SU-DHL-6 (cell line): ENCODE measurements at regions not wholly inside any gene's neighbourhood (a gene's known extent, or its start where the extent isn't known, plus 50 kb on each side); places are given as distances from the start of the nearest gene placed in this dataset.
"Not testable (repeated sequence)": the region's sequence is repeated elsewhere in the genome, so short reads cannot be mapped to it uniquely, and the experiment has no call there.

Source experiments
- H2AFZ ChIP-seq: fragments of 200-600 bp; sonication (generic); 2 replicates; pipeline ENCODE4 v1.6.1; 2014; ENCODE audit warnings: low read depth, mild to moderate bottlenecking, moderate library complexity, mixed read lengths, antibody characterized with exemption, low read length; ENCODE audit not compliant: severe bottlenecking
- H3F3A ChIP-seq: fragments of 200-600 bp; shearing (Covaris generic); 2 replicates; pipeline ENCODE4 v1.6.0; 2016; ENCODE audit warnings: antibody characterized with exemption, mild to moderate bottlenecking; ENCODE audit not compliant: insufficient read depth
- H3K27ac ChIP-seq: fragments of 200-600 bp; sonication (generic); 2 replicates; pipeline ENCODE4 v1.5.1; 2016; ENCODE audit warnings: low read depth, mild to moderate bottlenecking, low read length, moderate library complexity, mixed read lengths
- H3K27me3 ChIP-seq: fragments of 200-600 bp; sonication (generic), shearing (Covaris generic); 2 replicates; pipeline ENCODE4 v1.6.0; 2014; ENCODE audit warnings: mild to moderate bottlenecking, low read length
- H3K36me3 ChIP-seq: fragments of 200-600 bp; sonication (generic); 2 replicates; pipeline ENCODE4 v1.6.1; 2014; ENCODE audit warnings: mild to moderate bottlenecking, low read length, mixed read lengths
- H3K4me2 ChIP-seq: fragments of 300-600, 200-600 bp; shearing (Covaris generic), sonication (generic); 2 replicates; pipeline ENCODE4 v1.6.0; 2014; ENCODE audit warnings: low read length, low read depth, mild to moderate bottlenecking; ENCODE audit not compliant: poor library complexity, severe bottlenecking
- H3K4me3 ChIP-seq: fragments of 200-600 bp; sonication (generic); 2 replicates; pipeline ENCODE4 v1.5.1; 2014; ENCODE audit warnings: antibody characterized with exemption, low read length, mild to moderate bottlenecking, mixed read lengths; ENCODE audit not compliant: insufficient read depth, poor library complexity, severe bottlenecking
- H3K79me2 ChIP-seq: fragments of 200-600 bp; sonication (generic); 2 replicates; pipeline ENCODE4 v1.6.1; 2014; ENCODE audit warnings: mild to moderate bottlenecking, low read length, moderate library complexity; ENCODE audit not compliant: insufficient read depth
- H3K9ac ChIP-seq: fragments of 200-600 bp; sonication (generic); 2 replicates; pipeline ENCODE4 v1.7.0; 2014; ENCODE audit warnings: mild to moderate bottlenecking, low read length
- H3K9me2 ChIP-seq: fragments of 200-600 bp; sonication (generic); replicated peaks from 2 replicates; pipeline ENCODE4 v1.6.1; 2014; ENCODE audit warnings: low read length; ENCODE audit not compliant: insufficient read depth
- H3K9me3 ChIP-seq: fragments of 200-600 bp; sonication (generic); 2 replicates; pipeline ENCODE4 v1.6.1; 2014; ENCODE audit warnings: low read length, mixed read lengths; ENCODE audit not compliant: insufficient read depth
- H4K20me1 ChIP-seq: fragments of 200-600 bp; sonication (generic); 2 replicates; pipeline ENCODE4 v1.6.1; 2014; ENCODE audit warnings: low read depth, mild to moderate bottlenecking, antibody characterized with exemption, low read length, moderate library complexity, mixed read lengths
- EZH2phosphoT487 ChIP-seq: fragments of 200-600 bp; sonication (generic), shearing (Covaris generic); conservative IDR thresholded peaks from 2 replicates; pipeline ENCODE4 v1.6.1; 2018; ENCODE audit warnings: mild to moderate bottlenecking, antibody characterized with exemption, low read length, moderate library complexity, mixed read lengths
- TF ChIP-seq, protein P1 (sequence below): fragments of 200-600 bp; sonication (generic); IDR thresholded peaks from one replicate; pipeline ENCODE4 v1.5.1; 2017; ENCODE audit warnings: antibody characterized with exemption, mild to moderate bottlenecking, low read length, moderate library complexity; ENCODE audit not compliant: insufficient read depth, poor library complexity, severe bottlenecking

DNA sequence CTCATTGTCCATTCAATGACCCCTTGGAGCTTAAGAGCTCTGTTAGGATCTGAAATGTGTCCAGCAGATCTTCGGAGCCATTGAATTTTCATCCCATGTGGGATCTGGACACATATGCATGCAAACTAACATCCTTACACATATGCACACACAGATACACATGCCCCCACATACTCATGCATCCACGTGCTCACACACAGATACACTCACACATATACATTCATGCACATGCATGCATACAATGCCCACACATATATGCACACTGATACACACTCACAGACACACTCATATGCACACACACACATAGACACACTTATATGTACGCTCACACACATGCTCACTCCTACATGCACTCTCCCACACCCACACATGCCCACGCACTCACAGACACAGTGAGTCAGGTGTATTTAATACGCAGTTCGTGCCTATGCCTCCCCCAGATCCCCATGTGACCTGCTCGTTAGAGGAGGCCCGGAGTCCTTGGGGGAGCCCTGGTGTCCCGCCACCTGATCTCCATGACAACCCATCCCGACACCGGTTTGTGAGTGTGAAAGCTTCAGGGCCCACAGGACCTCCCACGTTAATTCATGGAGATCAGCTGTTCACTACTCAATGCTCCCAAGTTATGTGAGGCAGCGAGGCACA, 121.9 kb upstream of the SULF2 start:
- no peaks in the 10 kb centered on the region for H3F3A ChIP-seq
- H3K4me2 ChIP-seq: no peak overlapping the region
- no peak overlapping the region for H3K9ac ChIP-seq
- H3K27me3 ChIP-seq: no peaks in the 10 kb centered on the region
- no peak overlapping the region for H3K4me3 ChIP-seq
- no peaks in the 10 kb centered on the region for H3K9me2 ChIP-seq
- no peaks in the 10 kb centered on the region for H3K9me3 ChIP-seq
- H2AFZ ChIP-seq: no peak overlapping the region
- H3K27ac ChIP-seq: no peak overlapping the region
- no peaks in the 10 kb centered on the region for H3K79me2 ChIP-seq
- no peaks in the 10 kb centered on the region for H3K36me3 ChIP-seq
- TF ChIP-seq, protein P1, sequence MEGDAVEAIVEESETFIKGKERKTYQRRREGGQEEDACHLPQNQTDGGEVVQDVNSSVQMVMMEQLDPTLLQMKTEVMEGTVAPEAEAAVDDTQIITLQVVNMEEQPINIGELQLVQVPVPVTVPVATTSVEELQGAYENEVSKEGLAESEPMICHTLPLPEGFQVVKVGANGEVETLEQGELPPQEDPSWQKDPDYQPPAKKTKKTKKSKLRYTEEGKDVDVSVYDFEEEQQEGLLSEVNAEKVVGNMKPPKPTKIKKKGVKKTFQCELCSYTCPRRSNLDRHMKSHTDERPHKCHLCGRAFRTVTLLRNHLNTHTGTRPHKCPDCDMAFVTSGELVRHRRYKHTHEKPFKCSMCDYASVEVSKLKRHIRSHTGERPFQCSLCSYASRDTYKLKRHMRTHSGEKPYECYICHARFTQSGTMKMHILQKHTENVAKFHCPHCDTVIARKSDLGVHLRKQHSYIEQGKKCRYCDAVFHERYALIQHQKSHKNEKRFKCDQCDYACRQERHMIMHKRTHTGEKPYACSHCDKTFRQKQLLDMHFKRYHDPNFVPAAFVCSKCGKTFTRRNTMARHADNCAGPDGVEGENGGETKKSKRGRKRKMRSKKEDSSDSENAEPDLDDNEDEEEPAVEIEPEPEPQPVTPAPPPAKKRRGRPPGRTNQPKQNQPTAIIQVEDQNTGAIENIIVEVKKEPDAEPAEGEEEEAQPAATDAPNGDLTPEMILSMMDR: no peak
- TF ChIP-seq EZH2phosphoT487: no peak
- H4K20me1 ChIP-seq: no peaks in the 10 kb centered on the region

DNA sequence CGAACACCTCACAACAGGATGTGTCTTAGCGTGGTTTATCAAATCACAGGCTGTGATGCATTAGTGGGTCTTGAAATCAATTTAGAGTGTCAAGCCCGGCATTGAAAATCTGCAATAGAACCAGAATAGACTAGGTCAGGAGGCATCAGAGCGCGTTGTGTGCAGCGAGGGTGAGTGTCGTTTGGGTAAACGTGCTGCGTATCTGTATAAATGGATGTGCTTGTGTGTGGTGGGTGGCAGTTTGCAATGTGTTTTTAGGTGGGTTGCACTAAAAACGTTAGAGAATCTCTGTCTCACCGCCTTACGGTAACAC, 121.0 kb upstream of the SULF2 start:
- Histone ChIP-seq H3K4me3 (no peak overlapping the region), H3K9me2 (no peaks in the 10 kb centered on the region), H3K27me3 (no peaks in the 10 kb centered on the region), H3K9ac (no peak overlapping the region), H3K36me3 (no peaks in the 10 kb centered on the region), H3K4me2 (no peak overlapping the region), H3K27ac (no peak overlapping the region), H2AFZ (no peak overlapping the region), H3F3A (no peaks in the 10 kb centered on the region), H4K20me1 (no peaks in the 10 kb centered on the region), H3K9me3 (no peaks in the 10 kb centered on the region), H3K79me2 (no peaks in the 10 kb centered on the region)
- TF ChIP-seq, protein P1: no peak
- no peak for TF ChIP-seq EZH2phosphoT487

DNA sequence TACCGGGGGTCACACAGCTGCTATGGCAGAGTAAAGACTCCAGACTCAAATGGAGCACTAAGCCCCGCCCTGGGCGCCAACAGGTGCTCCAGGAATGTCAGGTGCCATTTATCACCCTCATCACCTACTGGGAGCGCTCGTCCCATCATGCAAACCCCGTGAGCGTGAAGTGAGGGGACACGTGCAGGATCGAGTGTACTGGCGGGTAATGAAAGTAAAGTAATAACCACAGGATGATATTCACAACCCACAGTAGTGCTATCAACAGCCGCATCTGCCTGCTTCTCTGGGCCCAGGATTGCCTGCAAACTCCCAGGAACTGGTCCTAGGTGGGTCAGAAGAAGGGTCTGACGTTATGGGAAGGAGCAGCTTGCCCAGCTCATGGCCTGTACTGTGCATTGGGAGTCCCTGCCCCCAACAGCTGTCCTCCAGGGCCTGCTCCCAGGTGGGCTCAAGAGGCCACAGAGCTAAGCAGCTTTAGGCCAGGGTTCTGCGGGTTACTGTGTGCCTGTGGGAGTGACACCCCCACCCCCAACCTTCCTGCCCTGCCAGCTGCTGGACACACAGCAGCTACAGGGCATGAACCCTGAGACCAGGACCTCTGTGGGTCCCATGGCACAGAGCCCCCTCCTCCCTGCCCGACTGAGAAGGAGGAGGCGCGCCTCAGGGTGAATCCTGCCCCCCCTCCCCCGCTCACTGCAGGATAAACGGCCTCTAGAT, 120.5 kb upstream of the SULF2 start:
- Histone ChIP-seq H4K20me1 (no peaks in the 10 kb centered on the region), H3K4me3 (no peak overlapping the region), H3K27ac (no peak overlapping the region), H3K36me3 (no peaks in the 10 kb centered on the region), H3K9me3 (no peaks in the 10 kb centered on the region), H3K79me2 (no peaks in the 10 kb centered on the region), H3K9ac (no peak overlapping the region), H3K27me3 (no peaks in the 10 kb centered on the region), H3K9me2 (no peaks in the 10 kb centered on the region), H2AFZ (no peak overlapping the region), H3F3A (no peaks in the 10 kb centered on the region), H3K4me2 (no peak overlapping the region)
- TF ChIP-seq EZH2phosphoT487: no peak
- TF ChIP-seq, protein P1: no peak

DNA sequence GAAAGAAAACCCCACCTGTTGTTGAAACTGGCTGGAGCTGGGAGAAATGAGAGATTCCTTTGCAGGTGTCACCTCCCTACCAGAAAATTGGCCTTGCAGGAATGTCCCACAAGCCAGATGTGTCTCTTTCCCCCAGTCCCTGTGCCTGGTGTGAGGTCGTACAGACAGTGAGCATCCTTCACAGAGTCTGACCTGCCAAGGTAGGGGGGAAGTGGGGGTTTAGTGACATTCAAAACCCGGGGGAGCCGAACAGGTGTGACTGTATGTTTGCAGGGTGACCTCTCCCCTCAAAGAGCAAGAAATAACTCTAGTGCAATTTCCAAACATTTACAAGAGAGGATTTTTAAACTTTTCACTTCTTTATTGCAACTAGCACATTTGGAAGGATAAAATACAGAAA, 117.7 kb upstream of the SULF2 start:
- not testable (repeated sequence) for H4K20me1 ChIP-seq, H3K9ac ChIP-seq, H3K27ac ChIP-seq, H3K4me2 ChIP-seq, H3K27me3 ChIP-seq, H2AFZ ChIP-seq, H3K9me3 ChIP-seq, H3K4me3 ChIP-seq, H3K36me3 ChIP-seq, H3F3A ChIP-seq, H3K79me2 ChIP-seq, H3K9me2 ChIP-seq

DNA sequence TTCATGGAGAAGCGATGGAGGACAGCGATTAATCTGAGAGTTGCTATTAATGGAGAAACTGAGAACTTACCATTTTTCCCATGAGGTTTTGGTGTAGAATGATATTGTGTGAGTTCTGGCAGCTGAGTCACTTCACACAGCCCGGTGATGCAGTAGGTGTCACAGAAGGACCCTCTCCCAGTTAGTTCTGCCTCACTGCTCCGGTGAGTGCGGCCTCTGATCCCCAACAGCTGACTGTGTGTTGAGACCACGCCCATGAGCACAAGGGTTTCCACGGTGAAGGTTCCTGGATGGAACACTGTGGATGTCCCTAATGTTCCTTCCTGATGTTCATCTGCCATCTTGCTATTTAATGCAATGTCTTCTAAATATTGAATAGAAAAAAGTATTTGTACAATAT, 114.0 kb upstream of the SULF2 start:
- H3K9me2 ChIP-seq, H3K9ac ChIP-seq, H4K20me1 ChIP-seq, H2AFZ ChIP-seq, H3K4me2 ChIP-seq, H3K79me2 ChIP-seq, H3K27me3 ChIP-seq, H3F3A ChIP-seq, H3K4me3 ChIP-seq, H3K9me3 ChIP-seq, H3K36me3 ChIP-seq, H3K27ac ChIP-seq: not testable (repeated sequence)
